NCI-H82 treated with DMSO at 0.1 percent for 48 hours (cell line): ENCODE measurements at regions not wholly inside any gene's neighbourhood (a gene's known extent, or its start where the extent isn't known, plus 50 kb on each side); places are given as distances from the start of the nearest gene placed in this dataset.
"Not testable (repeated sequence)": the region's sequence is repeated elsewhere in the genome, so short reads cannot be mapped to it uniquely, and the experiment has no call there.

Source experiments
- DNase-seq: peaks from one replicate; lab custom pipeline; 2025; ENCODE audit not compliant: unreplicated experiment; lab: John Stamatoyannopoulos, UW

GRCh38 chr11:90500922-90501568 lies 278.2 kb upstream of the CHORDC1 start:
- no peak for DNase-seq

GRCh38 chr11:90496722-90497121 lies 273.9 kb upstream of the CHORDC1 start:
- DNase-seq = no peak

GRCh38 chr11:90493379-90493778 lies 270.5 kb upstream of the CHORDC1 start:
- no peak for DNase-seq

- no peak for DNase-seq
These were observed 268.6 kb upstream of the CHORDC1 start for GRCh38 chr11:90491466-90491865.

GRCh38 chr11:90476442-90477007 lies 253.7 kb upstream of the CHORDC1 start:
- DNase-seq = no peak

- no peak for DNase-seq
These were observed 246.1 kb upstream of the CHORDC1 start for GRCh38 chr11:90468923-90469322.

- no peak for DNase-seq
These were observed 242.7 kb upstream of the CHORDC1 start for GRCh38 chr11:90465553-90465952.

- not testable (repeated sequence) for DNase-seq
These were observed 232.6 kb upstream of the CHORDC1 start for GRCh38 chr11:90455347-90455920.

- DNase-seq = no peak
These were observed 230.7 kb upstream of the CHORDC1 start for GRCh38 chr11:90453525-90453924.

GRCh38 chr11:90449606-90450005 lies 226.8 kb upstream of the CHORDC1 start:
- DNase-seq = no peak

- DNase-seq = no peak
These were observed 225.4 kb upstream of the CHORDC1 start for GRCh38 chr11:90448256-90448655.

- DNase-seq = no peak
These were observed 224.8 kb upstream of the CHORDC1 start for GRCh38 chr11:90447618-90448017.

GRCh38 chr11:90446207-90446606 lies 223.4 kb upstream of the CHORDC1 start:
- DNase-seq = no peak

- DNase-seq = no peak
These were observed 215.2 kb upstream of the CHORDC1 start for GRCh38 chr11:90438069-90438468.

GRCh38 chr11:90434858-90435257 lies 212.0 kb upstream of the CHORDC1 start:
- peak; percentile 6 for DNase-seq

GRCh38 chr11:90428836-90429235 lies 206.0 kb upstream of the CHORDC1 start:
- DNase-seq = no peak

GRCh38 chr11:90426442-90426841 lies 203.6 kb upstream of the CHORDC1 start:
- no peak for DNase-seq

- no peak for DNase-seq
These were observed 200.5 kb upstream of the CHORDC1 start for GRCh38 chr11:90423378-90423777.

- DNase-seq = not testable (repeated sequence)
These were observed 199.9 kb upstream of the CHORDC1 start for GRCh38 chr11:90422787-90423186.

- no peak for DNase-seq
These were observed 191.4 kb upstream of the CHORDC1 start for GRCh38 chr11:90414221-90414620.

GRCh38 chr11:90407350-90407749 lies 184.5 kb upstream of the CHORDC1 start:
- no peak for DNase-seq

GRCh38 chr11:90392692-90393091 lies 169.8 kb upstream of the CHORDC1 start:
- DNase-seq = no peak

GRCh38 chr11:90391756-90392155 lies 168.9 kb upstream of the CHORDC1 start:
- DNase-seq = no peak
